ENCODE measurements at regions not wholly inside any gene's neighbourhood (a gene's known extent, or its start where the extent isn't known, plus 50 kb on each side); places are given as distances from the start of the nearest gene placed in this dataset.

GRCh38 chr11:70674605-70675004, 276.3 kb downstream of the CTTN start:
- no peak for TF ChIP-seq POLR2AphosphoS5 (IDR thresholded peaks at IDR 0.05)
- no peak for TF ChIP-seq EZH2 (IDR thresholded peaks at IDR 0.05; ENCODE audit: borderline replicate concordance, insufficient read depth, low read length, poor library complexity, severe bottlenecking)
- TF ChIP-seq SMC3 (conservative IDR thresholded peaks at IDR 0.05; ENCODE audit: poor library complexity): no peak
- no peak for TF ChIP-seq MXI1 (conservative IDR thresholded peaks at IDR 0.05; ENCODE audit: poor library complexity, severe bottlenecking)
- no peak for TF ChIP-seq REST (IDR thresholded peaks at IDR 0.05; ENCODE audit: borderline replicate concordance)
- no peak for TF ChIP-seq CTCF (IDR thresholded peaks at IDR 0.05; ENCODE audit: poor library complexity, severe bottlenecking)
- no peak for TF ChIP-seq TAF1 (IDR thresholded peaks at IDR 0.05; ENCODE audit: low read depth)
- no peak for TF ChIP-seq EP300 (conservative IDR thresholded peaks at IDR 0.05; ENCODE audit: poor library complexity, severe bottlenecking)
- TF ChIP-seq RAD21 (conservative IDR thresholded peaks at IDR 0.05): no peak
